Non-pigmented ciliary epithelial cell (primary cell): ENCODE measurements at regions not wholly inside any gene's neighbourhood (a gene's known extent, or its start where the extent isn't known, plus 50 kb on each side); places are given as distances from the start of the nearest gene placed in this dataset.

ENCODE experiments used
- DNase-seq: peaks from one replicate; pipeline ENCODE4 v3.0.0-alpha.2; 2010; ENCODE audit warnings: low read depth

DNA sequence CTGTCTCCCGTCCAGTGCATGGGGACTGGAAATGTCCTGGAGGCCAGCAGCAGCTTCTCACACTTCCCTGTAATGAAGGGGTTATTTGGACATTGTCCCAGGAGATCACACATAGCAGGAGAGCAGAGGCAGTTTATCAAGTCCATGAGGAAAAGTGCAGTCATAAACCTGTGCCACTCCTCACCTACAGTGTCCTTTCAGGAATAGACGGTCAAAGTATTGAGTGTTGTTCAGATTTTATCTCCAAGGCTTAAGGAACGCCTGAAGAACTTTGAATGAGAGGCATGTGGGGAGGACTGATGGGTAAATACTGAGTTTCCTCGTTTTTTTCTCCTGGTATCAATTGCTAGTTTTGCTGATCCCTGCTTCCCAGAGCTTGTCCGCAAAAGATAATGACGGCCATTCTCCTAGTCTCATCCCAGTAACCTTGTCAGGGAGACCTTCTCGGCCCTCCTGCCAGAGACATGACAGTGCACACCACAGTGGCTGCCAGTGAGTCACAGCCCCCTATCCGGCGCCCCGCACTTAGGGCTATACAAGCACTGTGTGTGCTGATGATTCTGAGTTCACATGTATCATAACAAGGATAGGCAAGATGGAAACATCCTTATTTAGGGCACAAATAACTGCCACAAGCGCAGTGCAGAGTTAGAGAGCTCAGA, 495.5 kb upstream of the MGMT start:
- DNase-seq = no peak

DNA sequence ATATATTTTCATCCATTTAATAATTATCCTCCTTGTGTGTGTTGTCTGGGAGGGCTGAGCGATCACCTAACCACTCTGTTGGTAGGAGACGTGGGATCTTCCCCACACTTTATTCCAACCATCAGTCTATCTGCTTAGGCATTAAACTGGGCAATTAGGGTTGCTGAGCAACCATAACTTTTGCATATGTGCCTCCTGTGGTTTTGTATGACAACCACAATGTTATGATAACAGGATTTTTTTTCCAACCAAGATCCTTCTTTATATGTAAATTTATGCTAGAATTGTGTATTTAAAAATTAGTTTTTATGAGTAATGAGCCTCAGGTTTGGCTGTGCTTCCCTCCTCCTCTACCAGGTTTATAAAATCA, 495.0 kb upstream of the MGMT start:
- DNase-seq = no peak

DNA sequence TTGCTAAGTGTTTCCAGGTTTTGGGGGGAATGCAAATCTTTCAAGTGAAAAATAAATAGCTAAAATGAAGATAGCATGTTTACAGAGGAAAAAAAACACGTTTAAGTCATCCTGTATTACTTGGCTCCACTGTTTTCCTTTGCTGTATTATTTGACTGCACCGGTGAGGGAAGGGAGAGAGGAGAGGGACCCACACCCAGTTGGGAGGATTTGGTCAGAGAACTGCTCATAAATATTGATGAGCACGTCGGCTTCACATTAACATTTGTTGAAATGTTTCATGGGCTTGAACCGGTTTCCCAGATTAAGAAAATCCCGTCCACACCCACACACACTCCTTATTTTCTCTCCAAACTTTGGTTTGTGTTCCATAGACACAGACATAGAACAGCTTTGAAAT, 493.8 kb upstream of the MGMT start:
- DNase-seq = no peak

DNA sequence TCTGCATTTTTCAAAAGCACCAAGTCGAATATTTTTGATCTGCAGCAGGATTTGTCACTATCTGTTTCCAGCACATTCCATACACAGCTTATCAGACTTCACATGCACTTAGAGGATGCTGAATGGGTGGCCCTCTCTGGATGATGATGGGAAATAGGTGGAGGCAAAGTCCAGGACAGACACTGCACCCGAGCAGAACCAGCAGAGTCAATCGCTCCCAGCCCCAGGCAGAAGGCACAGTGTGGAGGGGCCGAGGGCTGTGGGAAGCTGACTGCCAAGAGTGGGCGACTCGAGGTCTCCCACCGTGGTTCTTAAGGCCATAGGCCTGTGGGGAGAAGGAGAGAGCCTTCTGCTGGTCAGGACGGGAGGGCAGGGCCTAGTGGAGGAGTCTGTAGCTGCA, 490.2 kb upstream of the MGMT start:
- DNase-seq = no peak

DNA sequence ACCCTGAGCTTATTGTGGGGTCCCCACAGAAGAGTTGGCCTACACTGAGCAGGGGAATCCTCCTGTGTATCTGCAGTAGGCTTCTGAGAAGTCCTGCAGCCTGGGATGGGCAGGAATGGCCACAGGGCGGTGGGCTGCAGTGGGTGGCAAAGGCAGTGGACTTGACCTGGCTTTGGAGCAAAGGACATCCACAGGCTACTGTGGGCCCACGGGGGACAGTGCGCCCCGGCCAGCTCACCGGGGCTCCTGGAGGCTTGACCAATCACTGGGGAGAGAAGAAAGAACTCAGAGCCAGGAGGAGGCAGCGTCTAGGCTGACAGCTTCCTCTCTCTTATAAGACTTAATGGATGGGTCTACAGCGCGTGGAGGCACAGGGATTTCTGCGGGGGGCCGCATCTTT, 488.8 kb upstream of the MGMT start:
- DNase-seq = no peak

DNA sequence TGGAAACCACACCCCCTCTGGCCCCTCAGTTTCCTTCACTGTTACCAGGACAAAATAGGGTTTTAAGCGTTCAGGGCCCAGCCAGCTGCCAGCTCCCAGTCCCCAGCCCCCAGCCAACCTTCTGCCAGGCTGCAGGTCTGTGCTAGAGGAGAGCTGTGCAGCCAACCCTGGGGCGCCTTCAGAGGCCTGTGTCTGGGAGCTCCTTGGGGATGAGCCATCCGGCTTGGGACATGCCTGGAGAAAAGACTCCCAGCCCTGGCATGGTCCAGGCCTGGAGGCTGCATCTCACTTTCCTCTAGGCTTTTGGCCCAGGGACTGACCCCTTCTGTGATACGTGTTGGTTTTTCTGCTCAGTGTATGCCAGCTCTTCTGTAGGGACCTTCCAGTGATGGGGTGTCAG, 487.6 kb upstream of the MGMT start:
- no peak for DNase-seq

DNA sequence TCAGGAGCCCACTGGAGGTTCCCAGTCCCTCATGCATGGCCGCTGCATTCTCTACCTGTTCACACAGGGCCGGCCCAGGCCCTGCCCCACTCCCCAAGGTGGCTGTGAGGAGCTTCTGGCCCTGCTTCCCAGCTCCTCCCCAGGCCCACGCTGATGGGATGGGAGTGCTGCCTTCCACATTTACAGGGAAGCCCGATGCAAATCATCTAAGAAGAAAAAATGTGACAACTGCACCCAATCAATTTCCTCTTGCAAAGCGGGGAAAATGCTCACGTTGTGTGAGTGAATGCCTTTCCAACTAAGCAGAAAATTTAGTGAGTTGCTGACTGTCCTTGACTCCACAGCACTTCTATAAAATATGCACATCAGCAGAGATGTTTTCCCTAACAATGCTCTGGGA, 485.8 kb upstream of the MGMT start:
- no peak for DNase-seq

DNA sequence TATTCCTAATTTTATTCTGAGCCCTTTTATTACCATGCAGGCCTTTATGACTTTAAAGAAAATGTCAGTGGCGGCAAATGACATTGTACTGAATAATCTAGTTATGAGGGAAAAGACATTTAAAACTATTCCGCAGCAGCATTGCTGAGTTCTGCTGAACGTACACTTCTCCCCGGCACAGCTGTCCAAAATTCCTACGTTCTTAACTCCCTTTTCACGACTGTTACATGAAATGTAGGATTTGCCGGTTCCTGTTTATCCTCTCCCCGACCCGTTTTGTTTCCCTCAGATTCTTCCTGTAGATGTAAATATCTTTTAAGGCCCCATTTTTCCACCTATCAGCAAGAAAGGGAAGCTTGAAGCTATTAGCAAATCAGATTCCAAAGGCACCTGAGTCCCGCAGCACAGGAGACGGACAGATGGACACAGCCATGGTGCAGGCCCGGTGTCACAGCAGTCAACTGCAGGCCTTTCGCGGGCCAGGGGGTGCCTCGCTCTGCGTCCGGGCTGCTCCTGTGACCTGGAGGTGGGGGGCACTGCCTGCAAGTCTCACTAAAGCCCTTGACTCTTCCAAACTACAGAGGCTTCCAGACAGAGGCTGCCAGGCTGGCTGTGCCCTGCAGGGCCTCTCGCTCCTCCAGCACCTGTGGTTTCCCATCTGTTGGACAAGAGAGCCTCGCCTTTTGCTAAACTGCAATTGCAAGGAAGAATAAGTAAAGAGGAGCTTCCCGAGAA, 485.0 kb upstream of the MGMT start:
- no peak for DNase-seq

DNA sequence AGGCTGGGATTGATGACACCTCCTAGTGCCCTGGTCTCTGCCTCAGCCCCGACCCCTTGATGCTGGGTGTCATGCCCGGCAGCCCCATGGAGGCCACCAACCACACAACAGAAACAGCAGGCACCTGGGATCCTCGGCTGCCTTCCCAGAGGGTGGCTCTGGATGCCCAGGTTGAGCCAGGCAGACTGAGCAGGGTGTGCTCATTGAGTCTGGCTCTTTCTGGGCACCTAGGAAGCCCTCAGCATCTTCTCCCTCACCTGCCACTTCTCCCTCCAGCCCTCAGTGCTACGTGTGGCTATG, 484.5 kb upstream of the MGMT start:
- DNase-seq = no peak

DNA sequence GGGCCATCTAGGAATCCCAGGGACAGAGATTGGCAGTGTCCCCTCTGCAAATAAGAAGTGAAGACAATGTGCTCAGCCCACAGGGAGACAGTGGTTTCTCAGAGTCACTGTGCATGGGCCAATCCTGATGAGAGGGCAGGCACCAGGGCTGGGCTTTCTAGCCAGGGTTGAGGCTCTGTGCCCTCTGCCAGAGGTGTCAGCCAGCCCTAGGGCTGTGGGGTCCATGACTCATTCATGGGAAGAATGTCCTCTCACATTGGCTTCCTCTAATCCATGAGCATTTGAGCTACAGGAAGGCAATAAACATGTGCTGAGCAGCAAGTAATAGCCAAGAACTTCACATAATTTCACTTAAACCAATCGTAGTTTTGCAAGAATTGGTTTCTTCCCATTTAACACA, 482.0 kb upstream of the MGMT start:
- DNase-seq = no peak

DNA sequence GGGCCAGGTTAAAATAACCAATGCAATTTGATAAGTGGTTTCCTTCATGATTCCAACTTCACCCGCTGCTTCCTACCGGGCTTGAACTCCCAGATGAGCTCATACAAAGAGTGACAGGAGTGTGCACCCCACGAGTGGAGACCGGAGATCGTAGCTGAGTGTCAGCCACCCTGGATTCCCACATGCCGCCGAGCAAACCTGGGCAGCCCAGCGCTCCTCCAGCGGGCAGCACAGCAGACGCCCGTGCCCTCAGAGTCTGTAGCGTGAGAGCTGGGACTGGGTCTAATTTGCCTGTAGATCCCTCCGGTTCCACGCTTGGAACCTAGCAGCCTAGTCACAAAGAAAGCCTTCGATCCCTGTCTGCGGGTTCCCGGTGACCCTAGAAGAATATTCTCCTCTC, 476.1 kb upstream of the MGMT start:
- DNase-seq = no peak

DNA sequence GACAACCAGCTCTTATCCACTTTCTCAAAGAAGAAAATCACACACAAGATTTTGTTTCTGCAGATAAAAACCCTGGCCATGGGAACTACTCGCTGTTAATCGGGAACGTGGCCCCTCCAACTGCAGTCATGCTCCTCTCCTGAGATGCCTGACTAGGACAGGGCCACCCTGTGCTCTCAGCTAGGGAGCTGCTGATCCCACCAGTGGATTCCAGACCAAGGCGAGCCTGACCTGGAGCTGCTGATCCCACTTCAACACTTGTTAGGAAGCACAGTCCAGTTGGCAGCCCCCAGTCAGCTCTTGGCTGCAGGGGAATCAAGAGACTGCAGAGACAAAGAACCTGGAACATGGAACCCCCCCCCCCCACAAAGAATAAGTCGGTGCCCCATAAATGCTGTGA, 474.3 kb upstream of the MGMT start:
- DNase-seq = no peak

DNA sequence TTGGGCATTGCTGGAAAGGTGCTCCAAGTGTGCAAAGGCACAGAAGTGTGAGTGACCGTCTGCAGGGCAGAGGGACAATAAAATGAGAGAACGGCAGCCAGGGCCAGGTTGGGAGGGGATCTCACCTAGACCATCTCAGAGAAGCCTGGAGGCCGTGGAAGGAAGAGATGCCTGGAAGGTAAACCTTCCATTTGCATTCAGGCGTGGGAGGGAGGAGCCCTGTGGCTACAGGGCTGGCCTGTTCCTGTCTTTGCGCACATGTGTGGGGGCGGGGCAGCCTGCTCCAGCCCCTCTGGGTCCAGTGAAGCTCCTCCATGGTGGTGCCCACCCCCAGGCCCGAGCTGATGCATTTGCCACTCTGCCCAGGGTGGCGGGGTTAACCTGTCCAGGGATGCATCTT, 473.6 kb upstream of the MGMT start:
- no peak for DNase-seq

DNA sequence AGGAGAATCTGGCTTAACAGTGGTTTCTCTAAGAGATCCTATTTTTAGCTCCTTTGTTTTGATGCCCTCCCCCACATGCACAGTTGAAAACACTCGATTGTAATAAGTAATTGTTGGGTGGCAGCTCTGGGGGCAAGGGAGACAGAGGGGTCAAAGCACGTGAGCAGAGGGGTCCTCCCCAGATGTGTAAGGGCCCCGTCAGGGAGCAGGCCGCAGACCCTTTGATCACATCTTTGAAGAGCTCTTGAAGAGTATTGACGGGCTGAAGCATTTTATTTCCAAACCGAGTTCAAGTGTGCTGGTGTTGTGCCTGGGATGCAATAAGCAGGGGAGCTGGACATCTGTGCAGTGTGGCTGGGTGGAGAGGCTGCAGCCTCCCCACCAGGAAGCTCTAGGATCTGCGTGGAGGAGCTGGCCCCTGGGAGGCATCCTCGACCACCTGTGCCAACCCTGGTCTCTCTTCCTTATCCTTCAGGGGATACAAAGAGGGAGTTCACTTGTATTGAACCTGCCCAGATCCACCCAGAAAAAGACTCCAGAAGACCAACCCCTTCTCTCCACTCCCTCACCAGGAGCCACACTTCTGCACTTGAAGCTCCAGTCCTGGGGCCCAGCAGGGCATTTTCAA, 473.0 kb upstream of the MGMT start:
- no peak for DNase-seq

DNA sequence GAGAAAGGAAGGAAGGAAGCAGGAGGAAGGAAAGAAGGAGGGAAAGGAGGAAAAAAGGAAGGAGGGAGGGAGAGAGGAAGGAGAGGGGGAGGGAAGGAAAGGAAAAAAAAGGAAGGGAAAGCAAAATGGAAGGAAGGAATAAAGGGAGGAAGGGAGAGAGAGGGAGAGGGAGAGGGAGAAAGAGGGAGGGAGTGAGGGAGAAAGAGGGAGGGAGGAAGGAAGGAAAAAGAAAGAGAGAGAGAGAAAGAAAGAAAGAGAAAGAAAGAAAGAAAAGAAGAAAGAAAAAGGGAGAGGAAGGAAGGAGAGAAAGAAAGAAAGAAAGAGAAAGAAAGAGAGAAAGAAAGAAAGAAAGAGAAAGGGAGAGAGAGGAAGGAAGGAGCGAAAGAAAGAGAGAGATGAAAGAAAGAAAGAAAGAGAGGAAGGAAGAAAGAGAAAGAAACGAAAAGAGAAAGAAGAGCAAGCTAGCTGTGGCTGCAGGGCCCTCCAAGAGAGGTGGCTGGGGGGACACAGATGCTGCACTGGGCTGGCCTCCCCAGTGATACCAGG, 472.4 kb upstream of the MGMT start:
- no peak for DNase-seq

DNA sequence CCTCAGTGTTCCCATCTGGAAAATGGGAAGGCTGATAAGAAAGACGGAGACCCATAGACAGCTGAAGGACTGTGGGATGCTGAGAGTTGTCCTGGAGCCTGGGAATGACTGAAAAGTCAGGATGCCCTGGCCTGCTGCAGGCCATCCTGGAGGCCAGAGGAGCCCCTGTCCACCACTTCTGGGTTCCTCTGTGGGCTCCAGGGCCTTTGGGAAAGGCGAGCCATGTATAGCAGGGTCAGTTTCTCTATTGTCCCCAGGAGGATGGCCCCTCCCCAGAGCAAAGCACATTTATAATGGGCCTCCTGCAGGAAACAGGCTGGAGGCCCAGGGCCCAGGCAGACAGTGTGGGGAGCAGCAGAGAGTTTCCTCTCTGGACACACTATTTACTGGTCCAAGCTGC, 471.4 kb upstream of the MGMT start:
- DNase-seq = no peak

DNA sequence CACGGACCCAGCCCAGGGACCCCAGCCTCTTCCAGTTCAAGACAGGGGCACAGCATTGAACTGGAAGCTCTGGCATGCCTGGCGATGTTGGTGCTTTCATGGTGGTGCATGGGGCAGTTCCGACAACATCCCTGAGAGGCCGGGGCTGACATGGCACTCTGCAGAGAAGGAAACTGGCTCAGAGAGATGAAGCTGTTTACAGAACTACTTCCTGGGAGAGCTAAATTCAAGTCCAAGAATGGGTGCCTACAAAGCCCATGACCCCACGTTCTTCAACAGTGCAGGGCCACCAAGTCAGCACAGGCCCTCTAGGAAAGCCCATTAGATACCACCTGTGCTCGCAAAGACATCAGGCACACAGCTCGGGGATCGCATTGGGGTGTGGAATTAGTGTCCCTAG, 470.9 kb upstream of the MGMT start:
- DNase-seq = no peak

DNA sequence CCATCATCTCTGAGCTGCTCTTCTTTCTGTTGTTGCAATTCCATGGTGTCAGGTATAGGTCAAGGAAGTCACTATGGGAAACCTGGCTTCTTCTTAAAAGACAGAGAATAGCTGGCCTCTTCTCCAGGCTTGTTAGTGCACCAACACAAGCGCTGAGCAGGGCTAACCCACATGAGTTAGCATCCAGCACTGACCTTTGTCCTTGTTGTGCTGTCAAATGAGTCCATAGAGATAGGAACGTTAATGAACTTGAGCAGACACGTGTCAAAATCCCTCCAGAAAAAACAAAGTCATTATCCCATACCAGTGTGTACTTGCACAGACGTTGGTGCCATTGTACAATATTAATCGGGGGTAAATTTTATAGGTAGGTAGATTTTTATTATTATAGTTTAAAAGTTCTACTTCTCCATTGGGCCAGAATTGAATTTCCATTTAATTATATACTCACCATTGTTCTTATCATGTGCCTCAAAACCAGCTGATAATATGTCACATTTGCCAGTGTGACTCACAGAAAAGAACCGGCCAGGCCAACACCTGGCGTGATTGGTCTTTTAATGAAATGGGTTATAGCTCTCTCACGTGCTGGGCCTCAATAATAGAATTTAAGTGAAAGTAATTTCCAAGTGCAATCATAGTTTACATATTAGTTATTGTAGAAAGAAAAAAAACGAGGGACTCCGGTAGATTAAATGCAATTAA, 468.8 kb upstream of the MGMT start:
- no peak for DNase-seq

DNA sequence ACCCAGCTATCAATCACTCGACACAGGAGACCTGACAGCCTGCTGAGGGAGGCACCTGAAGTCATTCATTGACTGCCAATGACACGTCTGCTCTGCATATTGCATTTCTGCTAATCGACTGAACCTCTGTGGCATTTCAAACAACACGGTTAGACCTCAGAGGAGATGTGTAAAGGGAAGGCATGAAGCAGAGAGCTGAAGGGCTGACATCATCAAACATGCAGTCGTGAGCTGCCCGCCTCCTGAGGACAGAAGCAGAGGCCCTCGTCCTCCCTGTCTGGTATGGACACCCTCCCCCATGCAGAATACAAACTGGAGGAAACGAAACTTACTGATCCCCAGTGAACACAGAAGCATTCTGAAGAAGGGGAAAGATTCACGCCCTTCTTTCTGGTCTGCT, 462.6 kb upstream of the MGMT start:
- DNase-seq = no peak

DNA sequence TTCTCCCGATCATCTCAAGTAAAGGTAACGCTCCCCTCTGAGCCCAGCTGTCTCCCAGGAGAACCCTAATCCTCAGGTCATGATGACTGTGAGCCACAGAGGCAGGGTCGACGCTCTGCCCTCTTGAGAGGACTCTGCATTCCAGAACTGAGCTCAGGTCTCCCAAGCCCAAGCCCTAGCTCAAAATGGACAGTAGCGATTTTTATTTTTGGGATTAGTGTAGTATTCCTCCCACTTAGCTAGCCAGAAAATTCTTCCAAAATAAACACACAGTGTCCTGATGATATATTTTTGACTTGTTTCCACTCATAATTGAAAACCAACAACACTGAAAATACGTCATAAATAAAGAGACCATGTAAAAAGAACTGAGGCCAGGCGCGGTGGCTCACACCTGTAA, 462.0 kb upstream of the MGMT start:
- no peak for DNase-seq

DNA sequence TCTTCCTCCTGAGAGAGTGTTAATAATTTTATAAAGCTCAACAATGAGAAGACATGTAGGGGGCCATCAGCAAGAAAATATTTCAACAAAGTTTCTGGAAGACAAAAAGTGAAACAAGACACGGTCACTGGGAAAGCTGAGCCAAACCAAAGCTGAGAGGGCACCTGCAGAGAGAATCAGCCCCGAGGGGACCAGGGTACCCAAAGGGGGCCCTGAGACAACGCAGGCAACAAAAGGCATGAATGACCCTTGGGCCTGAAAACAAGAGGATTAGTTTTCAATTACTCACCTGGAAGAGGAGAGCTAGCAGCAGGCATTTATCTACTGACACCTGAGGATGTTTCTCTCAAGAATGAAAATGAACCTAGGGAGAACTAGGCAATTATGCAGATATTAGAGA, 461.2 kb upstream of the MGMT start:
- no peak for DNase-seq

DNA sequence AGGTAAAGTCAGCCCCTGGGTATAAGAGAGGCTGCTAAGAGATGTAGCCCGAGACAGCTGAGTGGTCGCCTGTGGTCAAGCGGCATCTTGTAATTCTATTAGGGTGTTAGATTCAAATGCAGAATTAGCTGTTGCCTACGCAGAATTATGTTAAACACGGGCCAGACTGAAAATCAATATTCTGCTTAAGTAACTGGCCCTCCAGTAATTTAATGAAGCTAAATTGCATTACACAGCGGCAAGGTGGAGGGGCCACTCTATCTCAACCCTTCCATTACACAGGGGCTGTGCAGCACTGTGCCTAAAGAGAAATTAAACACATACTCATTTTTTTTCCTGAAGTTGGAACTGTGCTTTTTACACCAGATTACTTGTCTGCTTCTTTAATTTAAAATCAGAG, 448.5 kb upstream of the MGMT start:
- no peak for DNase-seq

DNA sequence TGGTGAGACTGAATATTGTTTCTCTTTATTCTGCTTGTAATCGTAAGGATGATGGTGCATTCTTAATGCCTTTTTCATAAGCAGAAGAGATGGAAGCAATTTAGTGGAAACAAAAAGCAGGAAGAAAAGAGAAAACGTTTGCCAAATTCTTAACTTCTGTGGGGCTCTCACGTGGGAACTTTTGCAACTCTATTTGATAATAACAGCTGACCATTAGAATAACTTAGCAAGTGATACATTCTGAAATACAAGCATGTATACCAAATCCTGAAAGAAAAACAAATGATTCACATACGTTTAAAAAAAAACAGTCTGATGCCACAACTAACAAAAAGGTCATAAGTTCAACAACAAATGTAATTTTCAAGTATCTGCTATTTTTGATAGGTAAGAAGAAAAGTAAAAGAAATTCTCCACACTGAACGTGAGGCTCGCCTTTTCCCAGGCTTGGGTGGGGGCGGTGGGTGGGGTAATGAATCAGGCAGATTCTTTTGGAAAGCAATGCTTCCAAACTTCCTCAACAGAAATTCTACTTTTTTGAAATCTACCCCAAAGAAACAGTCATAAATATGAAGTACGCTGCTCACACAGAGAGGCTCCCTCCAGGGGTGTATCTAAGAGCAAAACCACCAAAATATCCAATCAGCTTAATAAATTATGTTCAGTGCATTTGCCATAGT, 446.2 kb upstream of the MGMT start:
- no peak for DNase-seq
